GM12865 (cell line): ENCODE measurements at regions not wholly inside any gene's neighbourhood (a gene's known extent, or its start where the extent isn't known, plus 50 kb on each side); places are given as distances from the start of the nearest gene placed in this dataset.

Source experiments
- DNase-seq: peaks from one replicate; pipeline ENCODE4 v3.0.0; 2010; ENCODE audit warnings: low read depth
- H3K4me3 ChIP-seq: 2 replicates; pipeline ENCODE4 v1.5.1; 2011; ENCODE audit warnings: mild to moderate bottlenecking, low read depth, low read length, control low read depth
- CTCF ChIP-seq: IDR thresholded peaks from 2 replicates; pipeline ENCODE4 v1.5.1; 2011; ENCODE audit warnings: low read length, control low read depth, low read depth, inconsistent platforms; ENCODE audit not compliant: insufficient read depth; ENCODE audit errors: missing control alignments

GRCh38 chr1:191852907-191853306 is 305.4 kb upstream of the RGS18 start:
- H3K4me3 ChIP-seq, result no peak overlapping the region
- DNase-seq, result no peak
- no peak for TF ChIP-seq CTCF

GRCh38 chr1:191857600-191857999 is 300.7 kb upstream of the RGS18 start:
- no peak for DNase-seq
- TF ChIP-seq CTCF, result no peak
- H3K4me3 ChIP-seq, result no peak overlapping the region

- no peak for DNase-seq
- TF ChIP-seq CTCF, result no peak
- H3K4me3 ChIP-seq, result no peak overlapping the region
Observed at GRCh38 chr1:191865479-191865878, 292.8 kb upstream of the RGS18 start.

DNA sequence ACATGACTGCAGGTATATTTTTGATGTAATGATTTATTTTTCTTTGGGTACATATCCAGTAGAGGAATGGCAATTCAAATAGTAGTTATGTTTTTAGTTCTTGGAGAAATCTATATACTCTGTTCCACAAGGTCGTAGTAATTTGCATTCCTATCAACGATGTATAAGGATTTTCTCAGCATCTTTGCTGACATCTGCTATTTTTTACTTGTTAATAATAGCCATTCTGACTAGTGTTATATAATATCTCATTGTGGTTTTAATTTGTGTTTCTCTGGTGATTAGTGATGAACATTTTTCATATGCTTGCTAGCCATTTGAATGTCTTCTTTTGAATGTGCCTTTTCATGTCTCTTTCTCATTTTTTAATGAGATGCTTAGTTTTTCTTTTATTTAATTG is 292.1 kb upstream of the RGS18 start:
- TF ChIP-seq CTCF, result no peak
- DNase-seq, result no peak
- no peak overlapping the region for H3K4me3 ChIP-seq

- no peak for DNase-seq
- H3K4me3 ChIP-seq, result no peak overlapping the region
- TF ChIP-seq CTCF, result no peak
Observed at GRCh38 chr1:191869790-191870312, 288.4 kb upstream of the RGS18 start.

- no peak for TF ChIP-seq CTCF
- DNase-seq, result no peak
- no peak overlapping the region for H3K4me3 ChIP-seq
Observed at GRCh38 chr1:191870490-191870889, 287.8 kb upstream of the RGS18 start.

GRCh38 chr1:191875994-191876393 is 282.3 kb upstream of the RGS18 start:
- no peak for TF ChIP-seq CTCF
- no peak for DNase-seq
- H3K4me3 ChIP-seq, result no peak overlapping the region
